ENCODE measurements at regions not wholly inside any gene's neighbourhood (a gene's known extent, or its start where the extent isn't known, plus 50 kb on each side); places are given as distances from the start of the nearest gene placed in this dataset.

DNA sequence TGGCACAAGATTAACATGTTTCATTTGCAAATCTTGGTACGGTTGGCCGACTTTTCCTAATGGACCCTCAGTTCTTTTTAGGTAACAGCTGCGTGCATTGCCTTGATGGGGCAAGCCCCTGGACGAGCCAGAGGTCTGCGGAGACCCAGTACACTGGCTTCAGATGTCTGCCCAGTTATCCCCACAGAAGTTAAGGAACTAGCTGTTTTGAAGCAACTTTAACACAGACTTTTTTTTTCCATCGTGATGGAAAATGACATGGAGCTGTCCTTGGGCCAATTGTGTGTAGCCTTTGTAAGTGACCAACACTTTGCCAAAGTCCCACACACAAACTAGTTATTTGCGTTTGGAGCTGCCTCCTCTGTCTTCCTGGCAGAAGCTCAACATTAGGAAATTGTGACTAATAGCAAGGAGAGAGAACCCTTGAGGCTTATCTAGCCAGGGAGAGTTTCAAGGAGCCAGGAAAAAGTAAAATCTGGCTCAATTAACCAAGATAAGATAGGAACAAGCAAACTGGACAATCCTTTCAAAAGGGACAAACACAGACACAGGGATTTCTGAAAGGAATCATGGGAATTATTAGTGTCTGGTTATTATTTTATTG, 99.6 kb upstream of the BMPER start:
- Histone ChIP-seq H2AFZ (ENCODE audit: low read length) (no peak overlapping the region), H3K9me2 (replicated peaks; ENCODE audit: insufficient read depth, low read length) (no peaks in the 10 kb centered on the region), H3K79me2 (ENCODE audit: low read length) (no peaks in the 10 kb centered on the region), H3K27me3 (ENCODE audit: low read length) (no peaks in the 10 kb centered on the region), H3K27ac (ENCODE audit: low read length) (no peak overlapping the region), H3K9ac (ENCODE audit: low read length) (no peak overlapping the region), H3K36me3 (ENCODE audit: insufficient read depth, low read length) (no peaks in the 10 kb centered on the region), H3K4me1 (ENCODE audit: low read length) (no peaks in the 10 kb centered on the region), H3K4me3 (ENCODE audit: low read length) (no peak overlapping the region), H4K20me1 (ENCODE audit: insufficient read depth, low read depth, low read length) (no peaks in the 10 kb centered on the region), H3K4me2 (ENCODE audit: low read depth, low read length, poor library complexity, severe bottlenecking) (no peak overlapping the region), H3K9me3 (ENCODE audit: low read length) (no peaks in the 10 kb centered on the region)
- DNase-seq, result no peak

DNA sequence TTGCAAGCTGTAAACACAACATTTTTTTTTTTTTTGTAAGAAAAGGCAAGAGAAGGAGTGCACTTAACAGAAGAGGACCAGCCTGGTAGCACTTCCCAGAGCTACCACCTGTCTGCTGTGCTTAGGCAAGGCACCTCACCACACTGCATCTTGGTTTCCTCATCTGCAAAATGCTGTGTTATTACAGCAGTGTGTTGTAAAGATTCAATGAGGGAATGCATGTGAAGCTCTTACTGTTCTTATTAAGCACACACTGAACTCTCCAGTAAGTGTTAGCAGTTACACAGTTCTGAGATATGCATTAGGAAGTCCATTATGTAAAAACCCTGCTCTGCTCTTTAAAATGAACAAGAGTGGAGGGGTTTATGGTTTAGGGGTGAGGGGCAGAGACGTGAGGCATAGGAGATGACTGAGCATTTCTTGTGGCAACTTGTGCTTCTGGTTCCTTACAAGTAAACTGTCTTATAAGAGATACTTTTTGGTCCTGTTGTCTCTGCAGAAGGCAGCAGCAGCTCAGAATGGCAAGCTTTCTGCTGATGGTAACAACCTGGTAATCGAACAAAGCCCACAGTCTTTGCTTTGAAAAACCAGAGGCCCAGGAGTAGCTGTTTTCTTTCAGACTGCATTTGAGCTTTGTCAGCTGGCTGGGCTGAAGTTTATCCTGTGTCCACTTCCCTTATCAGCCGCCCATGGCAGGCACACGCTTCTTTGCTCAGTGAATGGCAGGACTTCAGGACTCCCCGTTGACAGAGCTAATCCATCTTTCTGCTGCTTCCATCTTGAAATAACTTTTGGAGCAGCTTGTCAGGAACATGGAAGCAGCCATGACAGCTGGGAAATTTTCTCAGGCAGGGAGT, 98.8 kb upstream of the BMPER start:
- Histone ChIP-seq H3K27me3 (ENCODE audit: low read length) (no peaks in the 10 kb centered on the region), H3K36me3 (ENCODE audit: insufficient read depth, low read length) (no peaks in the 10 kb centered on the region), H3K79me2 (ENCODE audit: low read length) (no peaks in the 10 kb centered on the region), H2AFZ (ENCODE audit: low read length) (no peak overlapping the region), H4K20me1 (ENCODE audit: insufficient read depth, low read depth, low read length) (no peaks in the 10 kb centered on the region), H3K4me2 (ENCODE audit: low read depth, low read length, poor library complexity, severe bottlenecking) (no peak overlapping the region), H3K27ac (ENCODE audit: low read length) (no peak overlapping the region), H3K9me3 (ENCODE audit: low read length) (no peaks in the 10 kb centered on the region), H3K4me3 (ENCODE audit: low read length) (no peak overlapping the region), H3K4me1 (ENCODE audit: low read length) (no peaks in the 10 kb centered on the region), H3K9me2 (replicated peaks; ENCODE audit: insufficient read depth, low read length) (no peaks in the 10 kb centered on the region), H3K9ac (ENCODE audit: low read length) (no peak overlapping the region)
- no peak for DNase-seq

DNA sequence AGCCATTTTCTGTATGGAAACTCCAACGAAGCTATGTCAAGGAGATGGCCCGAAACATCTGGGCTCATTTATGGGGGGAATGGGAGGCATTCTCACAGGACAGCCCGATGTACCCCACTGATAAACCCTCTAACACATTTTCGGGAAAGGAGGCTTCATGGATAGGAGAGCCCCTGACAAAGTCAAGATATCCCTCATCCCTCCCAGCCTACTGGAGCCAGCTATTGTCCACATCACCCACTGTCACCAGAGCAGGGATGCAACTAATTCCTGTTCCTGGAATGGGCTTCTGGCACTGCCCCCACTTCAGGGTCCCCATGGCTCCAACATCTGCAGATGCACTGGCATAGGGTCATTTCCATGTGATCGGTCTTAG, 98.2 kb upstream of the BMPER start:
- DNase-seq, result no peak
- no peak overlapping the region for H2AFZ ChIP-seq (ENCODE audit: low read length)
- H3K4me3 ChIP-seq (ENCODE audit: low read length), result no peak overlapping the region
- no peaks in the 10 kb centered on the region for H3K79me2 ChIP-seq (ENCODE audit: low read length)
- H3K36me3 ChIP-seq (ENCODE audit: insufficient read depth, low read length), result no peaks in the 10 kb centered on the region
- H3K4me1 ChIP-seq (ENCODE audit: low read length), result no peaks in the 10 kb centered on the region
- H3K27me3 ChIP-seq (ENCODE audit: low read length), result no peaks in the 10 kb centered on the region
- no peak overlapping the region for H3K9ac ChIP-seq (ENCODE audit: low read length)
- H3K27ac ChIP-seq (ENCODE audit: low read length), result no peak overlapping the region
- H3K9me2 ChIP-seq (replicated peaks; ENCODE audit: insufficient read depth, low read length), result no peaks in the 10 kb centered on the region
- no peak overlapping the region for H3K4me2 ChIP-seq (ENCODE audit: low read depth, low read length, poor library complexity, severe bottlenecking)
- H3K9me3 ChIP-seq (ENCODE audit: low read length), result no peaks in the 10 kb centered on the region
- no peaks in the 10 kb centered on the region for H4K20me1 ChIP-seq (ENCODE audit: insufficient read depth, low read depth, low read length)

DNA sequence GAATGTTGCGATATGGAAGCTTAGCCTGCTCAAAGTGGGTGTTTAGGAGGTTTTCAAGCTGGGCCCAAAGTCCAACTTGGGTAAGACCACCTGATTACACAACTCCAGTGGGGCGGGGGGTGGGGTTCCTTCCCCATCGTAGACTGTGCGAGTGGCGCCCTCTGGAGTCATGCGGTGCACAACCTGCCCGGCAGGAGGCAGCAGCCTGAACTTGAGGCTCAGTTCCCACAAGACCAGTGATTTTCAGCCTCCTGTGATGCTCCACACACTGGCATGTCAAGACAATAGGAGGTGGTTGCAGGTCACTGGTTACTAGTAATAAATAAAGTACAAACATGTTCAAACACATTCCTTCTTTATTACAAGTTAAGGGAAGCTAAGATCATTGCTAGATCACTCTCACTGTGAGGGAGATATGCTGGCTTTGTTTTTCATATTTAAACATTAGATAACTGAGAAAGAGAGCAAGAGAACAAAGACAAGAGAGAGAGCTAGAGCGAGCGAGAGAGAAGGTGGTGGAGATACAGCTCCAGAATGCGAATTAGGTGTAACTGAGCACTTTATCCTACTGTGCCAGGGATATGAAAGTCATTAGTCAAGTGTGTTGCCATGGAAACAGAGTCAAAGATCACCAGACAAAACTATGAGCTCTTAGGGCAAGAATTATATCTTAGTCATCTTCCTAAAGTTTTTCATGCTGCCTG, 97.4 kb upstream of the BMPER start:
- Histone ChIP-seq H3K4me1 (ENCODE audit: low read length) (no peaks in the 10 kb centered on the region), H3K9me3 (ENCODE audit: low read length) (no peaks in the 10 kb centered on the region), H3K9ac (ENCODE audit: low read length) (no peak overlapping the region), H3K79me2 (ENCODE audit: low read length) (no peaks in the 10 kb centered on the region), H3K27ac (ENCODE audit: low read length) (no peak overlapping the region), H3K9me2 (replicated peaks; ENCODE audit: insufficient read depth, low read length) (no peaks in the 10 kb centered on the region), H2AFZ (ENCODE audit: low read length) (no peak overlapping the region), H4K20me1 (ENCODE audit: insufficient read depth, low read depth, low read length) (no peaks in the 10 kb centered on the region), H3K4me2 (ENCODE audit: low read depth, low read length, poor library complexity, severe bottlenecking) (no peak overlapping the region), H3K27me3 (ENCODE audit: low read length) (no peaks in the 10 kb centered on the region), H3K4me3 (ENCODE audit: low read length) (no peak overlapping the region), H3K36me3 (ENCODE audit: insufficient read depth, low read length) (no peaks in the 10 kb centered on the region)
- peak; percentile 73 for DNase-seq

DNA sequence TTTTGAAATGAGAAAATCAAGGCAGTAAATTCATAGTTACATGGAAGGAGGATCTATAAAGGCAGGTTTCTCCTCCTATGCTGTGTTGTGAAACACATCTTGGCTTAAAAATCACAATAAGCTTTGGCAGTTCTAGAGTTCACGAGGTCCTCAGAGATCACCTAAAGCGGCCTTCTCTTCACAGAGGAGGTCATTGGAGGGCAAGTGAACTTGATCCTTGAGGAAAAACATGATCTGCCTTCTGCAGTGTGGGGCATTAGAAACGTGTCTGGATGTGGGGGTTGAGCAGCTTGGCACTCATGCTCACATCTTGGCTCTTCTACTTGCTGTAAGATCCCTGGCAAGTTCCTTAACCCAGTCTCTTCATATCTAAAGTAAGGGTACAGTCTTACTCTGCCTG, 96.1 kb upstream of the BMPER start:
- no peak overlapping the region for H2AFZ ChIP-seq (ENCODE audit: low read length)
- no peaks in the 10 kb centered on the region for H3K9me3 ChIP-seq (ENCODE audit: low read length)
- no peaks in the 10 kb centered on the region for H3K27me3 ChIP-seq (ENCODE audit: low read length)
- no peaks in the 10 kb centered on the region for H3K79me2 ChIP-seq (ENCODE audit: low read length)
- no peak overlapping the region for H3K9ac ChIP-seq (ENCODE audit: low read length)
- no peak for DNase-seq
- no peak overlapping the region for H3K4me2 ChIP-seq (ENCODE audit: low read depth, low read length, poor library complexity, severe bottlenecking)
- no peaks in the 10 kb centered on the region for H3K9me2 ChIP-seq (replicated peaks; ENCODE audit: insufficient read depth, low read length)
- no peak overlapping the region for H3K27ac ChIP-seq (ENCODE audit: low read length)
- H3K36me3 ChIP-seq (ENCODE audit: insufficient read depth, low read length), result no peaks in the 10 kb centered on the region
- H3K4me3 ChIP-seq (ENCODE audit: low read length), result no peak overlapping the region
- no peaks in the 10 kb centered on the region for H3K4me1 ChIP-seq (ENCODE audit: low read length)
- H4K20me1 ChIP-seq (ENCODE audit: insufficient read depth, low read depth, low read length), result no peaks in the 10 kb centered on the region

DNA sequence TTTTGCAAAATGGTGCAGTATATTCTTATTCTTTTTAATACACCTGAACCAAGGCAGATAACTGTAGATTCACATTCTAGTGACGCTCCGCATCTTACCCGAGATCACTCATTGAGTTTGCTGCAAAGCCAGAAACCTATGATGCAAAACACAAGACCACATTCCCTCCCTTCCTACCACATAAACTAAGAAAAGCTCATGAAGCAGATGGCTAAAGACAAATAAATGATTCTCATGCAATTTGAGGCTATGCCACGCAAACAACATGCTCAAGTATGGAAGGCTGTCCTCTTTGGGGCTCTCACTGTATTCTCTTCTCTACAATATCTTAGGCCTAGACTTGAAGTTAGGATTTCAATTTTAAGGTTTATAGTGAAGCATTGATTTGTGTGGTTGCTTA, 95.0 kb upstream of the BMPER start:
- H3K27ac ChIP-seq (ENCODE audit: low read length), result no peak overlapping the region
- no peak for DNase-seq
- no peaks in the 10 kb centered on the region for H3K4me1 ChIP-seq (ENCODE audit: low read length)
- no peak overlapping the region for H2AFZ ChIP-seq (ENCODE audit: low read length)
- no peaks in the 10 kb centered on the region for H3K79me2 ChIP-seq (ENCODE audit: low read length)
- no peak overlapping the region for H3K4me2 ChIP-seq (ENCODE audit: low read depth, low read length, poor library complexity, severe bottlenecking)
- H3K4me3 ChIP-seq (ENCODE audit: low read length), result no peak overlapping the region
- H4K20me1 ChIP-seq (ENCODE audit: insufficient read depth, low read depth, low read length), result no peaks in the 10 kb centered on the region
- H3K9ac ChIP-seq (ENCODE audit: low read length), result no peak overlapping the region
- no peaks in the 10 kb centered on the region for H3K36me3 ChIP-seq (ENCODE audit: insufficient read depth, low read length)
- H3K9me3 ChIP-seq (ENCODE audit: low read length), result no peaks in the 10 kb centered on the region
- H3K9me2 ChIP-seq (replicated peaks; ENCODE audit: insufficient read depth, low read length), result no peaks in the 10 kb centered on the region
- H3K27me3 ChIP-seq (ENCODE audit: low read length), result no peaks in the 10 kb centered on the region

DNA sequence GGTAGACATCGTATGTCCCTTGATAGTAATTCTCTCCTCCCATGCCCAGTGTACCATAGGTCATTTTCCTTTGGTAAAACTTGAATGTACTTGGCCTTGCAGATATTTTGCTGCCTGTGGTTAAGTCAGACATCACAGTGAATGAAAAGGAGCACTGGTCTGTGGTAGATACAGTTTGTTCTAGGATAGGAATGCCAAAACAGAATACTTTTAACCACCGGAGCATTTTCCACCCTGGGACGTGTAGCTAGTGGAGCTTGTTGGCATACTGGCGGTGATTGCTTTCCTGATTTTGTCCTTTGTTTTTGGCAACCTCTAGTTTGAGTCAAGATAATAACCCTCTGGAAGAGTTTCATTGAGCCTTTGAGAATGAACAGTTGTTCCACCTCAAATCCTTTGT, 92.0 kb upstream of the BMPER start:
- no peaks in the 10 kb centered on the region for H4K20me1 ChIP-seq (ENCODE audit: insufficient read depth, low read depth, low read length)
- no peaks in the 10 kb centered on the region for H3K9me3 ChIP-seq (ENCODE audit: low read length)

DNA sequence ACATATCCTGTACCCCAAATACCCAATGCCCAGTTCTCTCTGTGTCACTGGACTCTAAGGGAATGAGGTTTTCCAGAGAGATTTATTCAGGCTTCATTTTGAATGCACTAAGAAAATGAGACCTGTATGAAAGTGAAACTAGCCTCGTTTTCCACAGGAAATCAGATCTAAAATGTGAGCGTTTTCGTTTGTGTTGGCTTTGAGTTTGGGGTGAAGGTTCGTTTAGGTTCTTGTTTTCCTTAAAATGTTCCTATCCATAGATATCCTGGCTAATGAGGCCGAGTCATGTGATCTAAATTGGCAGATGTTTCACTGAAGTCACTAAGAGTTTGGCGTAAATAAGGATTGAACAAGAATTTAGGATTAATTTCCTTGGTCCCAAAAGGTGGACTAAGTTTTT, 90.9 kb upstream of the BMPER start:
- no peaks in the 10 kb centered on the region for H3K9me2 ChIP-seq (replicated peaks; ENCODE audit: insufficient read depth, low read length)
- H3K9me3 ChIP-seq (ENCODE audit: low read length), result no peaks in the 10 kb centered on the region
- H3K4me2 ChIP-seq (ENCODE audit: low read depth, low read length, poor library complexity, severe bottlenecking), result no peak overlapping the region
- H4K20me1 ChIP-seq (ENCODE audit: insufficient read depth, low read depth, low read length), result no peaks in the 10 kb centered on the region
- H3K27ac ChIP-seq (ENCODE audit: low read length), result no peak overlapping the region
- H3K4me3 ChIP-seq (ENCODE audit: low read length), result no peak overlapping the region
- no peak overlapping the region for H2AFZ ChIP-seq (ENCODE audit: low read length)
- H3K79me2 ChIP-seq (ENCODE audit: low read length), result no peaks in the 10 kb centered on the region
- no peak overlapping the region for H3K9ac ChIP-seq (ENCODE audit: low read length)
- no peak for DNase-seq
- H3K36me3 ChIP-seq (ENCODE audit: insufficient read depth, low read length), result no peaks in the 10 kb centered on the region
- no peaks in the 10 kb centered on the region for H3K27me3 ChIP-seq (ENCODE audit: low read length)
- H3K4me1 ChIP-seq (ENCODE audit: low read length), result no peaks in the 10 kb centered on the region

More for the DNA sequence above, 92.0 kb upstream of the BMPER start:
- Histone ChIP-seq H3K27ac (ENCODE audit: low read length) (no peak overlapping the region), H3K36me3 (ENCODE audit: insufficient read depth, low read length) (no peaks in the 10 kb centered on the region), H3K4me1 (ENCODE audit: low read length) (no peaks in the 10 kb centered on the region), H3K27me3 (ENCODE audit: low read length) (no peaks in the 10 kb centered on the region), H3K79me2 (ENCODE audit: low read length) (no peaks in the 10 kb centered on the region), H3K9me2 (replicated peaks; ENCODE audit: insufficient read depth, low read length) (no peaks in the 10 kb centered on the region), H3K9ac (ENCODE audit: low read length) (no peak overlapping the region), H2AFZ (ENCODE audit: low read length) (no peak overlapping the region), H3K4me3 (ENCODE audit: low read length) (no peak overlapping the region), H3K4me2 (ENCODE audit: low read depth, low read length, poor library complexity, severe bottlenecking) (no peak overlapping the region)
- DNase-seq, result no peak

All from Karpas-422 (cell line).